Bronchial epithelial cell (primary cell): ENCODE measurements at regions not wholly inside any gene's neighbourhood (a gene's known extent, or its start where the extent isn't known, plus 50 kb on each side); places are given as distances from the start of the nearest gene placed in this dataset.

Source experiments
- DNase-seq: peaks from one replicate; pipeline ENCODE4 v3.0.0-alpha.2; 2010; ENCODE audit warnings: low read depth
- FAIRE-seq: peaks from 2 replicates; lab custom pipeline; 2011; peaks lifted over from hg19 to GRCh38; lab: Jason Lieb, UNC
- H3K27me3 ChIP-seq: 2 replicates; pipeline ENCODE4 v1.5.1; 2011; ENCODE audit warnings: low read length; ENCODE audit not compliant: control insufficient read depth, insufficient read depth
- H3K36me3 ChIP-seq: 2 replicates; pipeline ENCODE4 v1.5.1; 2011; ENCODE audit warnings: low read length; ENCODE audit not compliant: control insufficient read depth, insufficient read depth
- H3K4me3 ChIP-seq: 2 replicates; pipeline ENCODE4 v1.5.1; 2011; ENCODE audit warnings: mild to moderate bottlenecking, low read depth, low read length, control low read depth
- CTCF ChIP-seq: IDR thresholded peaks from 2 replicates; pipeline ENCODE4 v1.5.1; 2011; ENCODE audit warnings: mild to moderate bottlenecking, moderate library complexity, low read length, control low read depth, inconsistent platforms; ENCODE audit not compliant: insufficient read depth, severe bottlenecking

DNA sequence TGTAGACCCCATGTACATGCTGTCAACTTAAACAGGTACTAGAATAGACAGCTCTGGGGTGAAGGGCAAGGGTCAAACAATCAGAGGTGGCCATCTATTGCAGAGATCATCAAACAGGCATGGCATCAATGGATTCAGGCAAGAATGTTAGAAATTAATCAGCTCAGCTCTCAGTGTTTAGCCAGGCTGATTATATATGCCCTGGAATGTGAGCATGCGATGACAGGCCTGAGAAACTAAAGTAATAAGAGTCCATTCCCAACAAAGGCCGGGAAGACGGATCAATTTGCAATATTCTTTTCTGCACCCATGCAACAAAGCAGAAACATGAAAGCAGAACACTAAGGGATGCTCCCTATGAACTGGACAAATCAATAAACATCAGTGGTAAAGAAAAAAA lies 380.5 kb upstream of the SPRED2 start:
- Histone ChIP-seq H3K27me3 (no peaks in the 10 kb centered on the region), H3K4me3 (no peak overlapping the region), H3K36me3 (no peaks in the 10 kb centered on the region)
- FAIRE-seq, result no peak
- TF ChIP-seq CTCF, result no peak
- DNase-seq, result peak; percentile 18

GRCh38 chr2:65807942-65808341 lies 375.5 kb upstream of the SPRED2 start:
- no peaks in the 10 kb centered on the region for H3K36me3 ChIP-seq
- FAIRE-seq (no peak), DNase-seq (no peak)
- H3K4me3 ChIP-seq, result no peak overlapping the region
- no peak for TF ChIP-seq CTCF
- H3K27me3 ChIP-seq, result no peaks in the 10 kb centered on the region

GRCh38 chr2:65804777-65805176 lies 372.4 kb upstream of the SPRED2 start:
- Histone ChIP-seq H3K36me3 (no peaks in the 10 kb centered on the region), H3K4me3 (no peak overlapping the region), H3K27me3 (no peaks in the 10 kb centered on the region)
- FAIRE-seq (no peak), DNase-seq (no peak)
- no peak for TF ChIP-seq CTCF

DNA sequence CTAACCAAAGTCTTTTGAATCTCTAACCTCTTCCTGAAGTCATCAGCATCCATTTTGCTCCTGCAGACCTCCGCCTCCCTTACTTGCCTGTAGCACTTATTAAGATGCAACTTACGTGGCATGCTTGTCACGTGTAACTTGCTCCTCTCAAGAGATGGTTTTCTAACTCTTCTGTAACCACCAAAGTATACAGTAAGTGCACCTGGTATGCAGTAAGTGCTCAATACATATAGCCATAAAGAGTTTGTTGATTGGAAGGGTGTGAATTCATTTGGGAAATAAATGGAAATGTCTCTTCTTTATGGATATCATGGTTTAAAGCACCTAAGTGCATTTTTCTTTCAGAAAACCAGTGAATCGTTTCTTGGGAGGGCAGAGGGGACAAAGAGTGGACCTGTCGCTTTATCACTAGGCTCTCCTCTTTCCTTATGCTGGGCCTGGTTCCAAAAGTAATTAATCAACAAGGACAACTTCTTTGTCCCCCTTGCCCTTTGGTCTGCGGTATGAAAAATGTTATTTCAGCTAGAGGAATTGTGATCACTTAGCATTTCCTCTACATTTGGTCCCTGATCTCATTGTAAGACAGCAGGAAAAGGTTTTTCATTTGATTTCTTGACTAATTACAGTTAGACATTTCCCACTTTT lies 370.0 kb upstream of the SPRED2 start:
- TF ChIP-seq CTCF, result no peak
- DNase-seq (no peak), FAIRE-seq (no peak)
- Histone ChIP-seq H3K36me3 (no peaks in the 10 kb centered on the region), H3K4me3 (no peak overlapping the region), H3K27me3 (no peaks in the 10 kb centered on the region)

GRCh38 chr2:65800998-65801397 lies 368.6 kb upstream of the SPRED2 start:
- Histone ChIP-seq H3K4me3 (no peak overlapping the region), H3K36me3 (no peaks in the 10 kb centered on the region), H3K27me3 (no peaks in the 10 kb centered on the region)
- TF ChIP-seq CTCF, result peak; percentile 65
- no peak for FAIRE-seq
- peak; percentile 54 for DNase-seq

GRCh38 chr2:65799141-65799854 lies 366.9 kb upstream of the SPRED2 start:
- no peak for TF ChIP-seq CTCF

More at GRCh38 chr2:65799141-65799854, 366.9 kb upstream of the SPRED2 start:
- DNase-seq, result no peak
- no peak overlapping the region for H3K4me3 ChIP-seq
- H3K27me3 ChIP-seq, result no peaks in the 10 kb centered on the region
- H3K36me3 ChIP-seq, result no peaks in the 10 kb centered on the region
- FAIRE-seq, result peak; percentile 97
